H9 (cell line): ENCODE measurements at regions not wholly inside any gene's neighbourhood (a gene's known extent, or its start where the extent isn't known, plus 50 kb on each side); places are given as distances from the start of the nearest gene placed in this dataset.

Experiments used
- DNase-seq: peaks from one replicate; pipeline ENCODE4 v3.0.0-alpha.2; 2017
- H2AFZ ChIP-seq: one replicate; pipeline ENCODE4 v1.6.1; 2013; ENCODE audit warnings: mild to moderate bottlenecking, low read length, control low read depth, moderate library complexity
- H2AK5ac ChIP-seq: 2 replicates; pipeline ENCODE4 v1.6.1; 2013; ENCODE audit warnings: low read length, control low read depth, mixed read lengths; ENCODE audit not compliant: insufficient read length
- H2BK120ac ChIP-seq: one replicate; pipeline ENCODE4 v1.6.1; 2013; ENCODE audit warnings: low read depth, mild to moderate bottlenecking, low read length, control low read depth, inconsistent platforms; ENCODE audit not compliant: poor library complexity, severe bottlenecking
- H2BK12ac ChIP-seq: 2 replicates; pipeline ENCODE4 v1.6.1; 2013; ENCODE audit warnings: low read length, control low read depth, mixed read lengths, low read depth; ENCODE audit not compliant: insufficient read length
- H2BK15ac ChIP-seq: 2 replicates; pipeline ENCODE4 v1.6.1; 2013; ENCODE audit warnings: low read depth, low read length, control low read depth
- H2BK20ac ChIP-seq: one replicate; pipeline ENCODE4 v1.6.1; 2013; ENCODE audit warnings: low read depth, mild to moderate bottlenecking, low read length, control low read depth, inconsistent platforms; ENCODE audit not compliant: poor library complexity, severe bottlenecking
- H2BK5ac ChIP-seq: 2 replicates; pipeline ENCODE4 v1.6.1; 2013; ENCODE audit warnings: low read length, control low read depth, mixed read lengths; ENCODE audit not compliant: insufficient read length
- H3K14ac ChIP-seq: 2 replicates; pipeline ENCODE4 v1.6.1; 2013; ENCODE audit warnings: low read length, control low read depth; ENCODE audit not compliant: insufficient read depth
- H3K18ac ChIP-seq: 2 replicates; pipeline ENCODE4 v1.6.1; 2013; ENCODE audit warnings: low read depth, mild to moderate bottlenecking, mixed read lengths, low read length, control low read depth; ENCODE audit not compliant: insufficient read length
- H3K23ac ChIP-seq: 2 replicates; pipeline ENCODE4 v1.6.1; 2013; ENCODE audit warnings: low read length, control low read depth, mixed read lengths, low read depth; ENCODE audit not compliant: insufficient read length
- H3K23me2 ChIP-seq: 2 replicates; pipeline ENCODE4 v1.6.1; 2013; ENCODE audit warnings: low read depth, mild to moderate bottlenecking, mixed read lengths, low read length, control low read depth; ENCODE audit not compliant: insufficient read length, poor library complexity, severe bottlenecking
- H3K27ac ChIP-seq: 2 replicates; pipeline ENCODE4 v1.5.1; 2013; ENCODE audit warnings: low read length, control low read depth, mixed read lengths, low read depth; ENCODE audit not compliant: insufficient read length
- H3K27me3 ChIP-seq: 2 replicates; pipeline ENCODE4 v1.6.1; 2013; ENCODE audit warnings: low read length, control low read depth, inconsistent platforms; ENCODE audit not compliant: insufficient read depth
- H3K4ac ChIP-seq: 2 replicates; pipeline ENCODE4 v1.6.1; 2013; ENCODE audit warnings: low read depth, mild to moderate bottlenecking, control low read depth, inconsistent platforms, low read length, moderate library complexity
- H3K4me1 ChIP-seq: 2 replicates; pipeline ENCODE4 v1.6.1; 2013; ENCODE audit warnings: low read length, control low read depth, inconsistent platforms; ENCODE audit not compliant: insufficient read depth
- H3K4me2 ChIP-seq: 2 replicates; pipeline ENCODE4 v1.6.1; 2013; ENCODE audit warnings: low read length, control low read depth, mixed read lengths; ENCODE audit not compliant: insufficient read length, insufficient read depth
- H3K56ac ChIP-seq: 2 replicates; pipeline ENCODE4 v1.6.1; 2013; ENCODE audit warnings: low read depth, mild to moderate bottlenecking, mixed read lengths, low read length, control low read depth; ENCODE audit not compliant: insufficient read length
- H3K79me1 ChIP-seq: 2 replicates; pipeline ENCODE4 v1.6.1; 2013; ENCODE audit warnings: low read depth, mild to moderate bottlenecking, moderate library complexity, low read length, control low read depth, inconsistent platforms; ENCODE audit not compliant: insufficient read depth, poor library complexity, severe bottlenecking
- H3K79me2 ChIP-seq: 2 replicates; pipeline ENCODE4 v1.6.1; 2013; ENCODE audit warnings: low read length, control low read depth, inconsistent platforms; ENCODE audit not compliant: insufficient read depth
- H3K9ac ChIP-seq: 2 replicates; pipeline ENCODE4 v1.6.1; 2013; ENCODE audit warnings: low read length, control low read depth, mixed read lengths; ENCODE audit not compliant: insufficient read length; ENCODE audit errors: extremely low read depth
- H3K9me3 ChIP-seq: one replicate; pipeline ENCODE4 v1.6.1; 2013; ENCODE audit warnings: low read depth, low read length, inconsistent platforms; ENCODE audit not compliant: control insufficient read depth
- H3T11ph ChIP-seq: one replicate; pipeline ENCODE4 v1.6.1; 2013; ENCODE audit warnings: mild to moderate bottlenecking, low read length, control low read depth, inconsistent platforms
- H4K20me1 ChIP-seq: one replicate; pipeline ENCODE4 v1.6.1; 2013; ENCODE audit not compliant: control insufficient read depth, insufficient read length, insufficient read depth
- H4K5ac ChIP-seq: 2 replicates; pipeline ENCODE4 v1.6.1; 2013; ENCODE audit warnings: low read depth, mild to moderate bottlenecking, mixed read lengths, low read length, control low read depth; ENCODE audit not compliant: insufficient read length
- H4K8ac ChIP-seq: replicated peaks from 2 replicates; pipeline ENCODE4 v1.6.1; 2013; ENCODE audit warnings: low read length, control low read depth, mixed read lengths, low read depth; ENCODE audit not compliant: insufficient read length
- H4K91ac ChIP-seq: 2 replicates; pipeline ENCODE4 v1.6.1; 2013; ENCODE audit warnings: low read depth, mild to moderate bottlenecking, moderate library complexity, mixed read lengths, low read length, control low read depth; ENCODE audit not compliant: insufficient read length
- H3K27ac Mint-ChIP-seq, 3 experiments: 2 replicates in 2 of 3; 3 replicates in 1 of 3; pipeline ENCODE4 v1.8.0; 2020 to 2021; ENCODE audit warnings: mixed read lengths in 3 of 3, mild to moderate bottlenecking in 1 of 3, moderate library complexity in 1 of 3
- H3K27me3 Mint-ChIP-seq: 2 replicates; pipeline ENCODE4 v1.8.0; 2021; ENCODE audit warnings: low read depth, mild to moderate bottlenecking, moderate library complexity, mixed read lengths
- H3K36me3 Mint-ChIP-seq, 3 experiments: 2 replicates in 2 of 3; 3 replicates in 1 of 3; pipeline ENCODE4 v1.8.0; 2020 to 2021; ENCODE audit warnings: low read depth in 3 of 3, mixed read lengths in 3 of 3; ENCODE audit not compliant: insufficient read depth in 1 of 3
- H3K4me1 Mint-ChIP-seq, 2 experiments: 2 replicates each; pipeline ENCODE4 v1.8.0; 2020; ENCODE audit warnings: mixed read lengths in 2 of 2
- H3K4me3 Mint-ChIP-seq, 2 experiments: 2 replicates in 1 of 2; 3 replicates in 1 of 2; pipeline ENCODE4 v1.8.0; 2020 to 2021; ENCODE audit warnings: mild to moderate bottlenecking in 2 of 2, mixed read lengths in 2 of 2, moderate library complexity in 1 of 2
- H3K9me3 Mint-ChIP-seq, 2 experiments: 2 replicates in 1 of 2; 3 replicates in 1 of 2; pipeline ENCODE4 v1.8.0; 2020; ENCODE audit warnings: mild to moderate bottlenecking in 2 of 2, mixed read lengths in 2 of 2, moderate library complexity in 1 of 2
- WGBS: extraction: QIAGEN DNeasy Blood & Tissue Kit; methylation state at CpG from one replicate; pipeline ENCODE4 v1.1.7; 2013; ENCODE audit warnings: missing lambda C conversion rate, low lambda C conversion rate, mixed read lengths; ENCODE audit not compliant: insufficient read length; ENCODE audit errors: extremely low coverage; 5-methylcytosine and 5-hydroxymethylcytosine counted together
- TF ChIP-seq, protein P1 (sequence below): fragments of 200-600 bp; sonication (generic); conservative IDR thresholded peaks from 3 replicates; pipeline ENCODE4 v1.8.0; 2021; ENCODE audit warnings: antibody characterized with exemption, mild to moderate bottlenecking

DNA sequence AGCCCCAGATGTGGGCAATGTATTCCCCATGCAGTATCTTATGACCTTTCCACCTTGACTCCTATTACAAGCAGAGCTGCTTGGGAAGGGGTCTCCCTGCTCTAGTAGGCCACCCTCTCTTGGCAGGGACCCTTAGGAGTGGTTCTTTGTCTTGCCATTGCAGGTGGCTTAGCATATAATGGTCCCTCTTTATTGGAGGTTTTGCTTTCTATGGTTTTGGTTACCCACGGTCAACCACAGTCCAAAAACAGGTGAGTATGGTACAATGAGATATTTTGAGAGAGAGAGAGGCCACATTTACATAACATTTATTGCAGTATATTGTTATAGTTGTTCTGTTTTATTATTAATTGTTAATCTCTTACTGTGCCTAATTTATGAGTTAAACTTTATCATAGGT, 472.8 kb upstream of the ASIC2 start:
- H2BK5ac ChIP-seq, result no peak overlapping the region
- no peak overlapping the region for H3K14ac ChIP-seq
- no peak overlapping the region for H2BK120ac ChIP-seq
- H3K9me3 ChIP-seq, result no peaks in the 10 kb centered on the region
- H4K20me1 ChIP-seq, result no peaks in the 10 kb centered on the region
- H3K23ac ChIP-seq, result no peak overlapping the region
- Mint-ChIP-seq H3K4me3 (no peak overlapping the region), H3K9me3 (no peaks in the 10 kb centered on the region), H3K27ac (no peak overlapping the region), H3K27me3 (peaks cover 15% of the 10 kb centered on the region), H3K36me3 (no peaks in the 10 kb centered on the region), H3K4me1 (no peaks in the 10 kb centered on the region; a peak in 1 of 4 replicates)
- H2BK12ac ChIP-seq, result no peak overlapping the region
- no peaks in the 10 kb centered on the region for H3K79me2 ChIP-seq
- H3K9ac ChIP-seq, result no peak overlapping the region
- H3K23me2 ChIP-seq, result no peaks in the 10 kb centered on the region
- no peak overlapping the region for H4K5ac ChIP-seq
- H3K56ac ChIP-seq, result no peak overlapping the region
- H3K27me3 ChIP-seq, result no peaks in the 10 kb centered on the region
- H3T11ph ChIP-seq, result no peak overlapping the region
- no peak overlapping the region for H4K91ac ChIP-seq
- TF ChIP-seq, protein P1, sequence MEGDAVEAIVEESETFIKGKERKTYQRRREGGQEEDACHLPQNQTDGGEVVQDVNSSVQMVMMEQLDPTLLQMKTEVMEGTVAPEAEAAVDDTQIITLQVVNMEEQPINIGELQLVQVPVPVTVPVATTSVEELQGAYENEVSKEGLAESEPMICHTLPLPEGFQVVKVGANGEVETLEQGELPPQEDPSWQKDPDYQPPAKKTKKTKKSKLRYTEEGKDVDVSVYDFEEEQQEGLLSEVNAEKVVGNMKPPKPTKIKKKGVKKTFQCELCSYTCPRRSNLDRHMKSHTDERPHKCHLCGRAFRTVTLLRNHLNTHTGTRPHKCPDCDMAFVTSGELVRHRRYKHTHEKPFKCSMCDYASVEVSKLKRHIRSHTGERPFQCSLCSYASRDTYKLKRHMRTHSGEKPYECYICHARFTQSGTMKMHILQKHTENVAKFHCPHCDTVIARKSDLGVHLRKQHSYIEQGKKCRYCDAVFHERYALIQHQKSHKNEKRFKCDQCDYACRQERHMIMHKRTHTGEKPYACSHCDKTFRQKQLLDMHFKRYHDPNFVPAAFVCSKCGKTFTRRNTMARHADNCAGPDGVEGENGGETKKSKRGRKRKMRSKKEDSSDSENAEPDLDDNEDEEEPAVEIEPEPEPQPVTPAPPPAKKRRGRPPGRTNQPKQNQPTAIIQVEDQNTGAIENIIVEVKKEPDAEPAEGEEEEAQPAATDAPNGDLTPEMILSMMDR, result no peak
- H3K27ac ChIP-seq, result no peak overlapping the region
- H3K4ac ChIP-seq, result no peak overlapping the region
- H3K18ac ChIP-seq, result no peak overlapping the region
- no peak overlapping the region for H3K4me2 ChIP-seq
- DNase-seq, result no peak
- no CpG with 5 or more reads among the region's 1 CpG for WGBS
- no peaks in the 10 kb centered on the region for H3K4me1 ChIP-seq
- H4K8ac ChIP-seq, result no peak overlapping the region
- H2BK15ac ChIP-seq, result no peak overlapping the region
- H2AK5ac ChIP-seq, result no peak overlapping the region
- H2BK20ac ChIP-seq, result no peak overlapping the region
- H2AFZ ChIP-seq, result no peak overlapping the region
- no peaks in the 10 kb centered on the region for H3K79me1 ChIP-seq
